C4-2B (cell line): ENCODE measurements at regions not wholly inside any gene's neighbourhood (a gene's known extent, or its start where the extent isn't known, plus 50 kb on each side); places are given as distances from the start of the nearest gene placed in this dataset.

Experiments
- CTCF ChIP-seq: fragments of 450-650 bp; conservative IDR thresholded peaks from 2 replicates; pipeline ENCODE4 v1.5.1; 2017; ENCODE audit warnings: mild to moderate bottlenecking
- ZFX ChIP-seq: fragments of 450-650 bp; IDR thresholded peaks from 2 replicates; pipeline ENCODE4 v1.6.1; 2017

GRCh38 chr2:217459680-217460405 is 543.0 kb downstream of the TNS1 start:
- no peak for TF ChIP-seq CTCF
- no peak for TF ChIP-seq ZFX
